Activated CD4-positive, alpha-beta T cell treated with anti-CD3 and anti-CD28 coated beads for 1 hour (primary cell): ENCODE measurements at regions not wholly inside any gene's neighbourhood (a gene's known extent, or its start where the extent isn't known, plus 50 kb on each side); places are given as distances from the start of the nearest gene placed in this dataset.

Experiments used
- DNase-seq: peaks from one replicate; pipeline ENCODE4 v3.0.0-alpha.2; 2020

DNA sequence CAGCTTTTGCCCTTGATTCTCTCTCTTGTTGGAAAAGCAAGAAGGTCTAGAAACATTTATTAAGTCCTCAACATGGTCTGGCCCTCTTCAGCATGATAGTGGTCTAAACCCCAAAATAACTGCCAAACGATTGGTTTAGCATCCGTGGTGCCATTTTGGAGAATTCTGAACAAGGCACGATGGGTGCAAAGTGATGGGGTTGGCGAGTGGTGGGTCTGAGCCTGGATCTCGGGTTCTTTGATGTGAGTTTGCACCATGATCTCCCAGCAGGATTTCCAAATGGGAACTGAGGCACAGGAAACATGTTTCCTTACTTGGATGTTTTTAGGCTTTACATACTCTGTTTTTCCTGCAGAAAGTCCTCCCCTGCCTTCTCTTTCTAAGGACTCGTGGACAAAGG, 240.3 kb downstream of the MYCN start:
- DNase-seq = no peak

DNA sequence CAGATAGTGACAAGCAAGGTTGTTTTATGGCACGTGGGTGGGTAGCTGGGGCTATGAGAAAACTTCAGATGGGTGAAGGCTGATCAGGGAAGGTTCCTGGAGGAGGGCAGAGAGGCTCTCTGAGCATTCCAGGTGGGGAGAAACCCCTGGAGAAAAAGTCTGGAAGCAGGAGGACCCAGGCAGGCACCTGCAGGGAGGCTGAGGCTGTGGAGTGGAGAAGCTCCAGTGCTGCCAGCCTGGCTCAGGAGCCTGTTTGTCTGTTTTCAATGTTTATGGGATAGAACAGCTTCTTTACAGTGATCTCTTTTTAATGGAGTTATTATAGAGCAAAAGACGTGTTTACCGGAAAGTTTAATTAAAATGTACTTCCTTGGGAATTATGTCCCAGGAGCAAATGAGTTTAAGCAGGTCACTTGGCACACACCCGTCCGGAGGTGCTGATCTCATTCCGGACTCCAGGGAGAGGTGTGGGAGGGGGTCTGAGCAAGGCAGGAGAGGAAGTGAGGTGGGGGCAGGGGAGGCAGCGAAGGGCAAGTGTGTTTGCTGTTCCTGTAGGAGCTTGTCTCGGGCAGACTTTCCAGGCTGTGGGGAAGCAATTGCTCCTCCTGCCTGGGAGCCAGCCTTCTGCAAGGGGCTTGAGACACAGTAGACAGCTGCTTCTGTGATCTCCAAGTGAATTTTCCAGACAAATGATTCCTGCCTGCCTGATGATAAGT, 239.5 kb downstream of the MYCN start:
- no peak for DNase-seq

DNA sequence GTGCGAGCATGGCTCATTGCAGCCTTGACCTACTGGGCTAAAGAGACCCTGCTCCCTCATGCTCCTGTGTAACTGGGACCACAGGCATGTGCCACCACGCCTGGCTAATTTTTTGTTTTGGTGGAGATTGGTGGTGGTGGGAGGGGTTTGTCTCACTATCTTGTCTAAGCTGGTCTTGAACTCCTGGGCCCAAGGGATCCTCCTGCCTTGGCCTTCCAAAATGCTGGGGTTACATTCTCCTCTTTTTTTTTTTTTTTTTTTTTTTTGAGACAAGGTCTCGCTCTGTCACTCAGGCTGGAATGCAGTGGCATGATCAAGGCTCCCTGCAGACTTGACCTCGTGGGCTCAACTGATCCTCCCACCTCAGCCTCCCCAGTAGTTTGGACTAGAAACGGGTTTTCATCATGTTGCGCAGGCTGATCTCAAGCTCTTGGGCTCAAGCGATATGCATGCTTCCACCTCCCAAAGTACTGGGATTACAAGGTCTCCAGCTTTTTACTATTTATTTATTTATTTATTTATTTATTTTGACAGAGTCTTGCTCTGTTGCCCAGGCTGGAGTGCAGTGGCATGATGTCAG, 238.3 kb downstream of the MYCN start:
- no peak for DNase-seq

DNA sequence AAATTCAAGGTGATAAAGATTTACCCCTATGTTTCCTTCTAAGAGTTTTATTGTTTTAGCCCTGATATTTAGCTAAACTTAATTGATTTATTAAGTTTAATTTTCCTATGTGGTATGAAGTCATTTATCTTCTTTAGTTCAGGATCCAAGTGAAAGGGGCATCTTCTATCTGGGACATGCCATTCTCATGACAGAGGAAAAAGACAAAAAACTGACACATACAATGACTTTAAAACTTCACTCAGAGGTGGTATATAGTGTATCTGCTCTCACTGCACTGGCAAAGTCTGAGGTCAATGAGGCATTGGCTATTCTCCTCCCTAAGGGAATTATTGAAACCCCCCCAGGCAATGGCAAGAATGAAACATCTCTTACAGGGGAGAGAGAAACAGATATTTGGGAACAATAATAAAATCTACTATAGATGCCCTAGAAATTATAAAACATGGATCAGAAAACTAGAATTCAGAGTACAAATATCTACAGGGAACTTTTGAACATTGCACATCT, 237.4 kb downstream of the MYCN start:
- no peak for DNase-seq

DNA sequence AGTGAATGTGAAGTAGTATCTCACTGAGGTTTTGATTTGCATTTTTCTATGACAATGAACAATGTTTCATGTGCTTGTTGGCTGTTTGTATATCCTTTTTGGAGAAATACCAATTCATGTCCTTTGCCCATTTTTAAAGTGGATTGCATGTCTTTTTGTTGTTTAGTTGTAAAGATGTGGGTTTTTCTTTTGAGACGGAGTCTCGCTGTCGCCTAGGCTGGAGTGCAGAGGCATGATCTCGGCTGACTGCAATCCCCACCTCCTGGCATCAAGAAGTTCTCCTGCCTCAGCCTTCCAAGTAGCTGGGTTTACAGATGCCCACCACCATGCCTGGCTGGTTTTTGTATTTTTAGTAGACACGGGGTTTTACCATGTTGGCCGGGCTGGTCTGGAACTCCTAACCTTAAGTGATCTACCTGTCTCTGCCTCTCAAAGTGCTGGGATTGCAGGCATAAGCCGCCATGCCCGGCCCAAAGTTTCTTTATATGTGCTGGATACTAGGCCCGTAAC, 236.7 kb downstream of the MYCN start:
- no peak for DNase-seq

DNA sequence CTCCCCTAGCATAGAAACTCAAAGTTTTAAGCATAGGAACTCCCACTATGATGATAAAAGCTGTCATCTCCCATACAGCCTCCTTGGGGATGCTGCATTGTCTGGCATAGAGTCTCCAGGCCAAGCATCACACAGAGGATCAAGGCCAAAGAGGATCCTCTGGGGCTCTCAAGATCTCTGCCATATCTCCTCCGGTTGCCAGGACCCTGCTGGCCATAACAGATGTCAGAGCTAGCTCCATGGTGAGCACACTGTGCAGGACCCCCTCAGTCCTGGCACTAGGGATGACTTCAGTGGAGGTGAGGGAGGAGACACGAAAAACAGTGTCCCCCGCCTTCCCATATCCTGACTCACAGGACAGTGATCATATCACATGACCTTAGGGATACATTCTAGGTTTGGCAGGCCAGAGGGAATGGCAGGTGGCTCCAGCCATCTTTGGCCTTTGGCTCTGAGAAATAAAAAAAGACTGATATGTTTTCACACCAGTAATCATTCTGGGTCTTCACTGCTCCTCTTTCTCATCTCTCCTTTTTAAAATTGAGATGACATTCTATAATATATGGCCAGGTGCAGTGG, 235.0 kb downstream of the MYCN start:
- no peak for DNase-seq

DNA sequence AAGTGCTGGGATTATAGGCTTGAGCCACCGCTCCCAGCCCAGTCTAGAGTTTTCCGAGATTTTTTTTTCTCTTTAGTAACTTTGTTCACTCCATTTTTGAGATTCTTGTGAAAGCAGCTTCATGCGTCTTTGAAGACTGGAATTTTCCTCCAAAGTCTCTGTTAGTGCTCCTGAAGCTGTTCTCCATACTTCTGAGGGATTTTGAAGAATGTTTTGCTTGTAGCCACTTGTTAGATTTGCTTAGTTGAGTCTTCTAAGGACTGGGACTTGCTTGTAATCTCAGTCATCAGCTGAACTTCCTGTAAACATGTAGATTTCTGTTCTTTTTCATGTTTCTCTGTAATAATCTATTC, 234.3 kb downstream of the MYCN start:
- no peak for DNase-seq

DNA sequence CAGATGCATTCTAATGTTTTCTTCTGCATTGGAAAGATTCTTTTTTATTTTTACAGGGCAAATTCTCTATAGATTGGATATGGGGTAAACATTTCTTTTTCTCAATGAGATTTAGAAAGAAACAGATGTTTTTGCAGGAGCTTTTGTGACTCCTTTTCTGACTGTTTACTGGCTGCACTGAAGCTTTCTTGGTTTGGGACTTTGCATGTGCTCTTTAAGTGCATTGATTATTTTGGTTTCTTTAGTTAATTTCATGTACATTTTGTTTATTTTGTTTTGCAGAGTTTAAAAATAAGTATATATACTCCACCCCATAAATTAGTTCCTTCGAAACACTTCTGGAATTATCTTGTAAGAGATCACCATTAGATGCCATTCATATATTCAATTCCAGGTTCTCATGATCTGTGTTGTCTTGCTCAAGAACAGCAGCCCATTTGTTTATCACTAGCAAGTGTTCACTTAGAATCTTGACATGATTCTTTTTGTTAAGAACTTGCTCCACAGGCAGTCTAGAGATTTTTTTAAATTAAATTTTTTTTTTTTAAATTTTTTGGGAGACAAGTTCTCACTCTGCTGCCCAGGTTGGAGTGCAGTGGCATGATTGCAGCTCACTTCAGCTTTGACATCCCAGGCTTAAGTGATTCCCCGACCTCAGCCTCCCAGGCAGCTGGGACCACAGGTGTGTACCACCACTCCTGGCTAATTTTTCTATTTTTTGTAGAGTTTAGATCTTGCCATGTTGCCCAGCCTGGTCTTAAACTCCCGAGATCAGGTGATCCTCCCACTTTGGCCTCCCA, 233.7 kb downstream of the MYCN start:
- no peak for DNase-seq

DNA sequence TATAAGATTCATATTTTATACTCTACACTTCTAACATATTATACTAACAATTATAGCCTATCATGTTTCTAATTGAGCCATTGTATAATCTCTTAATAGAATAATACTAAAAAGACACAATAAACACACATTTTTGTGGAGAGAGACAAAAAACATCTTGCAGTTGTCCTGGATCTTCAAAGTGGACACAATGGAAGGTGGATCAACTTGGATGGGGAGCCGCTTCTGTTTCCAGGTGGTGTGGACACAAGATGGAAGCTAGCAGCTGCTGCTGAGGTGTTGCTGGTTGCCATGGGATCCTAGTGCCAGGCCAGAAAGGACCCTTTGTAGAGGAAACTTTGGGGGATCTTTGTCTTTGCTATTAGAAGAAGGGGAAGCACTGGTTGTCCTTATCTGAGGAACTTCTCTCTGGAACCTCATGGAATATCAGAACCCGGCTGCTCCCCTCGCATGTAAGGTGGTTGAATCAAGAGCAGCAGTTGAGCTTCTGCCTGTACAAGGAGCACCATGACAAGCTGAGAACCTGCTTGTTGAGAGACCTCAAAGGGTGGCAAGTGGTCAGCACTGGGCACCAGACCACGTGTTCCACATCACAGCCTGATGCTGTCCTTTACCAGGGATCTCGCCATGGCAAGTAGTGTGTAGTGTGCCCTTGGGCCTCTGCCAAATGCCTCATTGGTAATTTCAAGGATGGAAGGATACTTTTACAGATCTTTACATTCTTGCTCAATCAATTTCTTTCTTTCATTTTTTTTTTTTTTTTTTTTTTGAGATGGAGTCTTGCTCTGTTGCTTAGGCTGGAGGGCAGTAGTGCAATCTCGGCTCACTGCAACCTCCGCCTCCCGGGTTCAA, 232.2 kb downstream of the MYCN start:
- DNase-seq = no peak

DNA sequence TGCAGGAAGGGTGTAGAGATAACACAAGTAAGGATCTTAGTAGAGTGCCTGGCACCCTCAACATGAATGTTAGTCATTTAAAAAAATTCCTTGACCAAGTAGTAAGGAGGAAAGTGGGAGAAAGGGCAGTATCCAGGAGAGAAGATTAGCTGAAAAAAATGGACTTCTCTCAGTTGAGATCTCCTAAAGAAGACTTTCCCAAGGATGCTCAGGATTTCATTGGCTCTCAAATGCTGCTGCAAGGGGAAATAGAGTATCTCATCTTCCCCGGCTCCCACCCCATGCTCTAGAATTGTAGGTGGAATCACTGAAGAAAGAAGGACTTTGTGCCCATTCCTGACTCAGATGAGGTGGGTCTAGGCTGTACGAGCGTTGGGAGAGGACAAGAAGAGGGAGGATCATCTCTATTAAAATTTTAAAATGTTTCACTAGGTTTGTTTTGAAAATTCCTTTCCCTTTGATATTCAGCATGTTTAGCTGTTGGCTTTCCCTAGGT, 231.1 kb downstream of the MYCN start:
- no peak for DNase-seq

DNA sequence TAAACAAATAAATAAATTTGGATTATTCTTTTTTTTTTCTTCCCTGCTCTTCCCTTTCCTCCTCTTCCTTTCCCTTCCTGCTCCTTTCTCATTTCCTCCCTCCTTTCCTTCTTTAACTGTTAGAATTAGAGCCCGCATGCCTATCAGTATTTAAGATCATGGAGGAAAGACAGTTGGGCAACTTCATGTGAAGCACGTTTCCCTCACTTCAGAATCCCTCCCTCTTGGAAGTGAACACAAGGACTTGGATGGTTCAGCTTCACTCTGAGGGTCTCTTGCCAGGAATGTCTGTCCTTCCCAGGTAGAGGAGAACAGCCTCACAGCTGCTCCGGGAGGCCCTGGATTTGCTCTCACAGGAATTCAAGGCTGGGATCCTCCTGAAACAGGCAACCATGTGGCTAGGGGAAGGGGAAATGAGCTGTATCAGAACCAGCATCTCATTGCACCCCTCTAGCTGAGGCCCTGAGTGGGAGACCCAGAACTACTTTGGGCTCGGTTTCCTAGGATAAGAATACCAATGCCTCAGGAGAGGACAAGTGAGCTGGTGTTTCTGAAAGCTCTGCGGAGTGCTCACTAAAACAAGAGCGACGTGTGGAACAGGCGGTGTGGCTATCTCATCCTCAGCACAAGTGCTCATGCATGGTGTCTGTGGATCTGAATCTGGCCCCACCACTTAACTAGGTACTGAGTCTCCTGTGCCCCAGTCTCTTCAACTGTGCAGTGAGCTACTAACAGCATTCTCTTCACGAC, 230.5 kb downstream of the MYCN start:
- no peak for DNase-seq

DNA sequence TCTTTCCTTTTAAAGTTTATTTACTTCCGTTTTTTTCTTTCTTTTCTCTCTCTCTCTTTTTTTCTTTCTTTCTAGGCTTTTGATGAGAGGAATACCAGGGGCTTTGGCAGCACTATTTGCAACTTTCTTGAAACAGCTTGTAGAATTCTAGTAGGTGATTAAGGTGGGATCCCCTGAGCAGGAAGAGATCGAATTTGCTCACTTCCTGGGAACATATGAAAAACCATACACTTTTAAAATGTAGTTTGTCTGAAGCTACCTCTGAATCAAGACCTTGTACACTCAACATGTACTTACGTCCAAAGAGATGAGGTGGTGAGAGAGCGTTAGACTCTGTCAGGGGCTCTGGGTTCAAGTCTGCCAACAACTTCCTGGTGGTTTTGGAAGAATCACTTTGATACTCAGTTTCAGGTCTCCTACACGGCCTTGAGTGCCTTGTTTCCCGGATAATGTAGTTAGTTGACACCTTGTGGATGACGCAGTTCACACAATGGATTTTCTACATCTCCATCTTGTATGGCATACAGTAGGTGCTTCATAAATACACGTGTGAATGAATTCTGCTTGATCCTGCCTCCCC, 229.1 kb downstream of the MYCN start:
- DNase-seq = no peak

DNA sequence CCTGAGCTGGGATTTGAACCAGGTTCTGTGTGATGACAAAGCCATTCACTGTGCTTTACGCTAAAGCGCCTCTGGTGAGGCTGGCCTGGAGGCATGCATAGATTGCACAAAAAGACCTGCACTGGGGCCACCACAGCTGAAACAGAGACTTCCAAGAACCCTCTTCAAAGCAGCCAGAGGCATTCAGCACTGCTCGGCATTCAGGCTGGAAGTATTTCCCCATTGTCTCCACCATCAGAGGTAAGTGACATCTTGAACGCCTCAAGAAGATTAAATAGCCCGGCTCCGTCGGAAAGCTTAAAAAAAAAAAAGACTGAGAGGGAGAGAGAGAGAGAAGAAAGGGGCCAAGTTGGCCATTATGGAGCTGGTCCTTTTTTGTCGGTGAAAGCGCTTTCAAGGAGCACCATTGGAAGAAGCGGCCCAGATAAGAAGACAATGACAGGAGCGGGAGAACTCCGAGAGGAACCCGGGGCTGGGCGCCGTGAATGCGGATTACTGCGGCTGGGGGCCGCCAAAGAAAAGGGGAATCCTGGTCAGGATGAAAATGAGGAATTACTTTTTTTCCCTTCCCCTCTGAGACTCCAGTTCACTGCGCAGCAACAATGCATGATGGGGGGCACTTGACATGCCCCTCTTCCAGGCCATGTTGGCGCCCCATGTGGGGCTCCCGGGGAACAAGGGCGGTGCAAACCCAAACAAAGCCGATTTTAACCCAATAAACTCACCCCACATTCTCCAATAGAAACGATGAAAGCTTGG, 228.3 kb downstream of the MYCN start:
- DNase-seq = no peak

DNA sequence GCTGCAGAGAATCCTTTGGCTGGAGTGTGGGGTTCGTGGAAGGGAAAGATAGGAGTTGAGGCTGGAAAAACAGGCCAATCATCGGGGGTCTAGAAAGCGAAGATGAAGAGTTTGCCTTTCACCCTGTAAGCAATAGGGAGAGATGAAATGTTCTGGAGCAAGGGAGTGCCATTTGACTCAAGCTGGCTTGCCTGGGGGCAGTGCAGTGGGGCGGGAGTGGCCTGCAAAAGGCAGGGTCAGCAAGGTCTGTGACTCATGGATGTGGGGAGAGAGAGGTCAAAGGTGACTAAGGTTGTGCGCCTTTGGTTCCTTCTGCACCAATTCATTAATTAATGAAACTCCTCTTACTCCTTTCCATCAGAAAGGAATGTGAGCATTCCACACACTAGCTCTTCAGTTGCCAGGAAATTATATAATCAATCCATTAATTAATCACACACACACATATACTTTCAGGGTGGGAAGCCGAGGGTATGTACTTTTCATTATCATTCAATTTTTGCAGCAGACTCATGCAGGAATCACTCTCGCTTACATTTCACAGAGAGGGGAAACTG, 227.6 kb downstream of the MYCN start:
- no peak for DNase-seq

DNA sequence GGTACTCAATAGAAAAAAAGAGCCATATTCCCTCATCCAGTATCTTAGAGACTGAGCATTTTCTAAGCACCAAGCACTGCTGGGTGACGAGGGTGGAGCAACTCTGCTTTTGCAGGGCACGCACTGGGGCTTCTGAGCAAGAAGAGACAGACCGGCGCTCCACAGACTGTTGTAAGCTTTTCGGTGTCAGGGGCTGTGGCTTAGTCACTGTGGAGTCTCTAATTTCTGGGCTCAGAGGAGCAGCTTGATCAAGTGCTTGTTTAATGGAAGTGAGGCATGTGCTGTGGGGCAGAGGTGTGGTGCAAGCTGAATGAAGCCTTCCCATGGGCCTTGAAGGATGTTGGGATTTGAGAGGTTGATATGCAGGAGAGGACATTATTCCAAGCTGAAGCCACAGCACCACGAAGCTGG, 227.1 kb downstream of the MYCN start:
- DNase-seq = no peak

DNA sequence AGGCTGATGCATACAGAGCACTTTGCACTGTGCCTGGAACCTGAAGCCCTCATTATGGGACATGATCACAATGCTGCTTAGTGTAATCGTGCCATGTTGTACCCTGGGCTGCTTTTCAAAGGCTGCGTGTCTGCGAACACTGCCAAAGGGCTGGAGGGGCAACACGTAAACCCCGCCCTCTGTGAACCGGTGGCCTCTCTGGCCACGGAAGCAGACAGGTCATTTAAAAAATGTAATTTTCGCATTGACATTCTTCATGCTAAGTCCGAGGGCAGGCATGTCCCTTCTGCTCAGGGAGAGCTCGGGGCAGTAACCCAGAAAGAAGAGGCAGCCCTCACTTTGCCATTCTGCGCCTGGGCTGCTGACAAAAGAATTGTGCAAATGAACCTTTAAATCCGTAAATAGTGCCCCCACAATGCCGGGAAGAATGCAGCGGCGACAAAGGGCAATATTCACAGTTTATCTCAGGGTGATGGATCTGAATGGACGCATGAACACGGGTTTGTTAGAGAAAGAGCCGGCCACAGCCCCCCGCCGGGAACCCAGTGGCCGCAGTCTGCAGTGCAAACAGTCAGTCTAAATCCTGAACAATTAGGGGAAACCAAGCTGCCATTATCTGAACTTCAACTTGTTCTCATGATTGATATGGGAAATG, 226.1 kb downstream of the MYCN start:
- DNase-seq = no peak

DNA sequence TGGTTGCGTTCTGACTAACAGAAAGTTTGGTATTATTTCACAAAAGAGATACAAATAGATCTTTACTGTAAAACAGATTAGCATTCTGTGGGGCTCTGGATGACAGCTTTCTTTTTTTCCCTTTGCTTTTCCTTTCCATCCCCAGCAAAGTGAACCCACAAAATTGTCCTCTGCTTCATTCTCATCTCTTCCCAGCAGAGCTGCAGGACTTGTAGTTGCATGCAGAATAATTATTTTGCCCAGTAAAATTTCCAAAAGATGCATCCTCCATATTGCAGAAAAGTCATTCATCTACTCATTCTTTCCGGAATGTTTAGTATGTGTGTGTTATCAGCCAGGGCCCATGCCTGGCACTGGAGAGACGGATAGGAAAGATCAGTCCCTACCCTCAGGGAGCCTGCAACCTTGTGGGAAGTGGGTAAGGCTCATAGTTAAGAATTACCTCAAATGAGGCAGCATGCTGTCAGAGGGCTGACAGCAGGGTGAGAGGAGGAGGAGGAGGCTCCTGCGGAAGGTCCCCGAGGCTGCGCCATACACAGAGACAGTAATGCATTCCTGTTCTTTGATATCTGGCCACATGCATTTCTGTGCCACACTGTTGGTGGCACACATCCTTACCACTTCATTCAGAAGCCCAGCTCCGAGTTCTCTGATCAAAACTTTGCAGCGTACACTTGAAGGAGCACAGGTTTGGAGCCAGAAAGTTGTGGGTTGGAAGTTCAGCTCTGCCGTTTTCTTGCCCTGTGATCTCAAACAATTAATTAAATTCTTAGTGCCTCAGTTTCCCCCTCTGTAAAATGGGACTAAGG, 225.4 kb downstream of the MYCN start:
- no peak for DNase-seq

DNA sequence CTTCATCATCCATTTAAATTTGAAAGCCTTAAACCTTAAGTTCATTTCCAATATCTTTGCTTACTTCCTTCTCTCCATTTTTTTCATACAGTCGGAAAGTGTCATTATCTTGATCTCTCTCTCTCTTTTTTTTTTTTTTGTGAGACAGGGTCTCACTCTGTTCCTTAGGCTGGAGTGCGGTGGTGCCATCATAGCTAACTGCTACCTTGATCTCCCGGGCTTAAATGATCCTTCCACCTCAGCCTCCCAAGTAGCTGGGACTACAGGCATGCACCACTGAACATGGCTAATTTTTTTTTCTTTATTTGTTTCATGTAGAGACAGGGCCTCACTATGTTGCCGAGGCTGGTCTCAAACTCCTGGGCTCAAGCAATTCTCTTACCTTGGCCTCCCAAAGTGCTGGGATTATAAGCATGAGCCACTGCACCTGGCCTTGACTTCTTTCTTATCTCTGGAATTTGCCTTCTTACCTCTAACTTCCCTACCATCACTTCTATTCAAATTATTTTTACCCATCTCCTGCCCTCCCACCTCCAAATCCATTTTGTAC, 222.2 kb downstream of the MYCN start:
- no peak for DNase-seq
